22Rv1 (cell line): ENCODE measurements at regions not wholly inside any gene's neighbourhood (a gene's known extent, or its start where the extent isn't known, plus 50 kb on each side); places are given as distances from the start of the nearest gene placed in this dataset.

Source experiments
- H3K27ac ChIP-seq: fragments of 450-650 bp; 2 replicates; pipeline ENCODE4 v1.5.1; 2017
- ZFX ChIP-seq: fragments of 450-650 bp; IDR thresholded peaks from 2 replicates; pipeline ENCODE4 v1.6.1; 2017; ENCODE audit warnings: antibody characterized with exemption, borderline replicate concordance
- TF ChIP-seq, protein P1 (sequence below): fragments of 450-650 bp; IDR thresholded peaks from 2 replicates; pipeline ENCODE4 v1.5.1; 2017; ENCODE audit warnings: mild to moderate bottlenecking

- TF ChIP-seq ZFX, result no peak
- TF ChIP-seq, protein P1, sequence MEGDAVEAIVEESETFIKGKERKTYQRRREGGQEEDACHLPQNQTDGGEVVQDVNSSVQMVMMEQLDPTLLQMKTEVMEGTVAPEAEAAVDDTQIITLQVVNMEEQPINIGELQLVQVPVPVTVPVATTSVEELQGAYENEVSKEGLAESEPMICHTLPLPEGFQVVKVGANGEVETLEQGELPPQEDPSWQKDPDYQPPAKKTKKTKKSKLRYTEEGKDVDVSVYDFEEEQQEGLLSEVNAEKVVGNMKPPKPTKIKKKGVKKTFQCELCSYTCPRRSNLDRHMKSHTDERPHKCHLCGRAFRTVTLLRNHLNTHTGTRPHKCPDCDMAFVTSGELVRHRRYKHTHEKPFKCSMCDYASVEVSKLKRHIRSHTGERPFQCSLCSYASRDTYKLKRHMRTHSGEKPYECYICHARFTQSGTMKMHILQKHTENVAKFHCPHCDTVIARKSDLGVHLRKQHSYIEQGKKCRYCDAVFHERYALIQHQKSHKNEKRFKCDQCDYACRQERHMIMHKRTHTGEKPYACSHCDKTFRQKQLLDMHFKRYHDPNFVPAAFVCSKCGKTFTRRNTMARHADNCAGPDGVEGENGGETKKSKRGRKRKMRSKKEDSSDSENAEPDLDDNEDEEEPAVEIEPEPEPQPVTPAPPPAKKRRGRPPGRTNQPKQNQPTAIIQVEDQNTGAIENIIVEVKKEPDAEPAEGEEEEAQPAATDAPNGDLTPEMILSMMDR, result no peak
- no peak overlapping the region for H3K27ac ChIP-seq
Measured at GRCh38 chr4:108535757-108536156, 84.6 kb upstream of the RPL34 start.

GRCh38 chr4:108533876-108534275 is 86.5 kb upstream of the RPL34 start:
- no peak overlapping the region for H3K27ac ChIP-seq
- TF ChIP-seq, protein P1, result no peak
- TF ChIP-seq ZFX, result no peak

DNA sequence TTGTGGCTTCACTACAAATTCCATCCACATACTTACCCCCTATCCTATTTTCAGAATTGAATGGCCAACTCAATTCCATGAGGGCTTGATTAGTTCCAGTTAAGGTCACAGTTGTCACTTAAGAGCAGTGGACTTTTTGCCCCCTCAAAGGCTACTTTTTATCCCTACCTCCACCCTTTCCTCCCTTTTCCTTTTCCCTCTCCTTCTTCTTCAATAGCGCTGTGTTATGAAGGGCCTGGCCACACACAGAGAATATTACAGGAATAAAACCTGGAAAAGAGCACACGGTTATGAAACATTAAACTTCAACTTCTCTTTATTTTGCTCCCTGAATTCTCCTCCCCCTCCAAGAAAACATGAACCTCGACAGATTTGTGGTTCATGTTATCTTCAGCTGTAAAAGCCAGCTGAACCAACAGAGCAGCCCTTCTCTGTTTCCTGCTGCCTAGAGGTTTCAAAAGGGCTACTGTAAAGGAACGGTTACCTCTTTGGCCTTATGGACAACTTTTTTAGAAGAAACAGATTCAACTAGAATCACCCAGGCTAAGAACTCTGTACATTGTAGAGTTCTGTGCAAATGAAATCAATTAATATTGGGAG is 87.0 kb upstream of the RPL34 start:
- TF ChIP-seq, protein P1, result no peak
- no peak for TF ChIP-seq ZFX
- H3K27ac ChIP-seq, result no peak overlapping the region

DNA sequence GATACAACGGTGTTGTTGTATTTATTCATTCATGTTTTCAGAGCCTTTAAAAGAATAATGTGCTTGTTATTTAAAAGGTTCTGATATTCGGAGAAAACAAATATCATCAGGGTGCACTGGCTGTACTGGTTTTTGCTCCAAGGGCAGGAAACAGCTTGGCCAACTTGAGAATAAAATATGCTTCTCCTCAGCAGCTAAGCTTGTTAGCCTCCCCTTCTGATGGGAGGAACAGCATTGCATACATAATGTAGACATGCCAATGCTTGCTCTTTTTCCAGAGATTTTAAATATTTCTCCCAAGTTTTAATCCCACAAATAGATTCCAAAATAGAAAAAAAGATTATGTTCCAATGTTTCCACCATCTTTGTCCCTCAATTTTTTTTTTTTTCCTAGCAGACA is 87.6 kb upstream of the RPL34 start:
- H3K27ac ChIP-seq, result no peak overlapping the region
- TF ChIP-seq, protein P1, result no peak
- TF ChIP-seq ZFX, result no peak

- no peak overlapping the region for H3K27ac ChIP-seq
- no peak for TF ChIP-seq ZFX
- TF ChIP-seq, protein P1, result no peak
Measured at GRCh38 chr4:108532187-108532586, 88.2 kb upstream of the RPL34 start.

GRCh38 chr4:108531461-108531860 is 88.9 kb upstream of the RPL34 start:
- no peak overlapping the region for H3K27ac ChIP-seq
- TF ChIP-seq, protein P1, result no peak
- TF ChIP-seq ZFX, result no peak

GRCh38 chr4:108529984-108530905 is 90.1 kb upstream of the RPL34 start:
- TF ChIP-seq, protein P1, result no peak
- TF ChIP-seq ZFX, result no peak
- H3K27ac ChIP-seq, result no peak overlapping the region
